Neural crest cell (in vitro differentiated cells): ENCODE measurements at regions not wholly inside any gene's neighbourhood (a gene's known extent, or its start where the extent isn't known, plus 50 kb on each side); places are given as distances from the start of the nearest gene placed in this dataset.
"Not testable (repeated sequence)": the region's sequence is repeated elsewhere in the genome, so short reads cannot be mapped to it uniquely, and the experiment has no call there.

Experiments used
- DNase-seq: peaks from one replicate; pipeline ENCODE4 v3.0.0; 2021; ENCODE audit warnings: low read depth, mixed read lengths, low spot score
- H3K27ac Mint-ChIP-seq: one replicate; pipeline ENCODE4 v1.8.0; 2021; ENCODE audit warnings: mild to moderate bottlenecking, mixed read lengths; ENCODE audit not compliant: unreplicated experiment
- H3K27me3 Mint-ChIP-seq: 2 replicates; pipeline ENCODE4 v1.8.0; 2021; ENCODE audit warnings: low read depth, mild to moderate bottlenecking, mixed read lengths
- H3K36me3 Mint-ChIP-seq: 2 replicates; pipeline ENCODE4 v1.8.0; 2021; ENCODE audit warnings: low read depth, mild to moderate bottlenecking, mixed read lengths
- H3K4me1 Mint-ChIP-seq: 2 replicates; pipeline ENCODE4 v1.8.0; 2021; ENCODE audit warnings: mixed read lengths
- H3K4me3 Mint-ChIP-seq: one replicate; pipeline ENCODE4 v1.8.0; 2021; ENCODE audit warnings: mild to moderate bottlenecking, mixed read lengths
- H3K9me3 Mint-ChIP-seq: 2 replicates; pipeline ENCODE4 v1.8.0; 2021; ENCODE audit warnings: mixed read lengths
- TF ChIP-seq, protein P1 (sequence below): fragments of 200-600 bp; sonication (generic); conservative IDR thresholded peaks from 2 replicates; pipeline ENCODE4 v1.5.0; 2021; ENCODE audit warnings: antibody characterized with exemption, mild to moderate bottlenecking

DNA sequence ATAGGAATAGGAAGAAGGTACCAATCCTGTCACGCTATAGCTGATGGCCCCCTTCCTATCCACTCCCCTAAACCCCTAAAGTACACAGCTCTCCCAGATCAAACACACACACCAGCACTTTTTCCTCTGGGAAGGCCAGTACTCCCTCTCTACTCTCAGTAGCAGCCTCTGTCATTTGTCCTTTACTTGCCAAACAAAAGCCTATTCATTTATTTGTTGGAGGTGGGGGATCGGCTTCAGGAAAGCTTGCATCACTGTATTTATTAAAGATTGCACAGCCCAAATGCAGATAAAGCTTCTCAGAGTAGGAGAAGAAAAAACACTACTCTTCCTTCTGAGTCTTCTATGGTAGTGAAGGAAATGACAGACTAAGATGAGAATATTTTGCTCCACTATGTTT lies 429.7 kb upstream of the RASGRP1 start:
- no peaks in the 10 kb centered on the region for H3K9me3 Mint-ChIP-seq
- no peaks in the 10 kb centered on the region for H3K27me3 Mint-ChIP-seq
- TF ChIP-seq, protein P1, sequence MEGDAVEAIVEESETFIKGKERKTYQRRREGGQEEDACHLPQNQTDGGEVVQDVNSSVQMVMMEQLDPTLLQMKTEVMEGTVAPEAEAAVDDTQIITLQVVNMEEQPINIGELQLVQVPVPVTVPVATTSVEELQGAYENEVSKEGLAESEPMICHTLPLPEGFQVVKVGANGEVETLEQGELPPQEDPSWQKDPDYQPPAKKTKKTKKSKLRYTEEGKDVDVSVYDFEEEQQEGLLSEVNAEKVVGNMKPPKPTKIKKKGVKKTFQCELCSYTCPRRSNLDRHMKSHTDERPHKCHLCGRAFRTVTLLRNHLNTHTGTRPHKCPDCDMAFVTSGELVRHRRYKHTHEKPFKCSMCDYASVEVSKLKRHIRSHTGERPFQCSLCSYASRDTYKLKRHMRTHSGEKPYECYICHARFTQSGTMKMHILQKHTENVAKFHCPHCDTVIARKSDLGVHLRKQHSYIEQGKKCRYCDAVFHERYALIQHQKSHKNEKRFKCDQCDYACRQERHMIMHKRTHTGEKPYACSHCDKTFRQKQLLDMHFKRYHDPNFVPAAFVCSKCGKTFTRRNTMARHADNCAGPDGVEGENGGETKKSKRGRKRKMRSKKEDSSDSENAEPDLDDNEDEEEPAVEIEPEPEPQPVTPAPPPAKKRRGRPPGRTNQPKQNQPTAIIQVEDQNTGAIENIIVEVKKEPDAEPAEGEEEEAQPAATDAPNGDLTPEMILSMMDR, result no peak
- no peak for DNase-seq
- no peaks in the 10 kb centered on the region for H3K36me3 Mint-ChIP-seq
- H3K4me3 Mint-ChIP-seq, result no peak overlapping the region
- H3K27ac Mint-ChIP-seq, result peak overlapping the region; percentile 31
- peaks cover 13% of the 10 kb centered on the region for H3K4me1 Mint-ChIP-seq

DNA sequence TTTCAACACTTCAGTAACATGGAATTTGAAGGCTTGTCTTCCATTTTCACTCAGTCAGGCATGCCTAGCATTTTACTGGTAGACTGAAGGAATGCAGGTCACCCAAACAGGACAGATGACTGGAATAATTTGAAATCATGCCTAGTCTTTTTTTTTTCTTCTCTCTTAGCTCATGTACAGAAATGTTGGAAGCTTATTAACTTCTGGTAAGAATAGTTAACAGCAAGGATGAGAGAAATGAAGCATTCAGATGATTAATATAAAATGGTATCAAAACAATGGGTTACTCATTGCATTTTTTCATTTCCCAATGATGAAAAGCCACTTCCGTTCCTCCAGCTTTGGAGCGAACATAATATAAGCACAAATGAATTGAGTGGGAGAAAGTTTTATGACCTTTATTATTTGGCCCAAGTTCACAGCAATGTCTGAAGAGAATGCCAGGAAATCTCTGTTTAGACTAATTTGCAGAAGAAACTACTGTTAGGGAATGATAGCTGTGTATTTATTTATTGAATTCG lies 431.6 kb upstream of the RASGRP1 start:
- DNase-seq, result no peak
- Mint-ChIP-seq H3K36me3 (no peaks in the 10 kb centered on the region), H3K27me3 (no peaks in the 10 kb centered on the region), H3K4me3 (no peak overlapping the region), H3K27ac (no peak overlapping the region), H3K9me3 (no peaks in the 10 kb centered on the region), H3K4me1 (peaks cover 13% of the 10 kb centered on the region)
- TF ChIP-seq, protein P1, result no peak

DNA sequence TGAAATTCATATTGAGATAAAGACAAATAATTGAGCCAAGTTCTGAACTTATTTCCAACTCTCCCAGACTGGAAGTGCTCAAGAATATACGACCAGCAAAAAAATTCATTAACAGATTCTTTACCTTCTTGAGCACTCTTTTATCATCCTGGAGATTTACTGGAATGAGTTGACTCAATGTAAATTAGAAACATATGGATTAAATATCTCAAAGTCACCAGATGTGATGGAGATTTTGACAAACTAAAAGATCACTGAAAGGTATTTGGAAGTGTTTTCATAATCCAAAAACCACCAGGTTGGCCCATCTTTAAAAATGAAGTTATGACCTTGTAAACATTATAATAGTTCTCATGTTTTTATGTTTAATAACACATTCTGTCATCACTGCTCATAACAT lies 433.2 kb upstream of the RASGRP1 start:
- peaks cover 3% of the 10 kb centered on the region for H3K9me3 Mint-ChIP-seq
- no peaks in the 10 kb centered on the region for H3K36me3 Mint-ChIP-seq
- TF ChIP-seq, protein P1, result no peak
- no peak overlapping the region for H3K27ac Mint-ChIP-seq
- H3K4me1 Mint-ChIP-seq, result peaks cover 13% of the 10 kb centered on the region
- DNase-seq, result no peak
- H3K4me3 Mint-ChIP-seq, result no peak overlapping the region
- no peaks in the 10 kb centered on the region for H3K27me3 Mint-ChIP-seq

DNA sequence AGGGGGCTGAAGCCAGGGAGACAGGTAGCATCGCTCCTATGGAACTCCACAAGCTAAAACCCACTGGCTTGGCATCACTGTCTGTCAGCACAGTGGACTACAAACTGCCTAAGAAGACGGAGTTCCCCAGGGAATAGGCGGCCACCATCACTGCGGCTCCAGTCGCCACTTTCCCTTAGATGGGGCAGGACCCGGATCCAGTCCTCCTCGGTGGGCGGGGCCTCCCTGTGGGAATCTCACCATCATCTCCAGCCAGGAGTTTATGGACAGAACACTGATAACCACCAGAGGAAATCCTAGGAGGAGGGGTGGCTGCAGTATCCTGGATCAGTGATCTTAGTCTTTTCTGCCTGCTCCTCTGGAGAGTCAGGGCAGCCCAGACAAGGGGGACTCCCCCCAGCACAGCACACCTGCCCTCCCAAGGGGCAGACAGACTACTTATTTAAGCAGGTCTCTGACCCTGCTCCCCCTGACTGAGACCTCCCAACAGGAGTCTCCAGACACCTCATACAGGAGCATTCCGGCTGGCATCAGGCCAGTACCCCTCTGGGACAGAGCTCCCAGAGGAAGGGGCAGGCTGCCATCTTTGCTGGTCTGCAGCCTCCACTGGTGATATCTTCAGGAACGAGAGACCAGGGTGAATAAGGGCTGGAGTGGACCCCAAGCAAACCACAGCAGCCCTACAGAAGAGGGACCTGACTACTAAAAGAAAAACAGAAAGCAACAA lies 435.6 kb upstream of the RASGRP1 start:
- H3K4me1 Mint-ChIP-seq, result no peaks in the 10 kb centered on the region
- H3K4me3 Mint-ChIP-seq, result no peak overlapping the region
- no peak for DNase-seq
- H3K27ac Mint-ChIP-seq, result no peak overlapping the region
- TF ChIP-seq, protein P1, result no peak
- no peaks in the 10 kb centered on the region for H3K27me3 Mint-ChIP-seq
- peaks cover 3% of the 10 kb centered on the region for H3K36me3 Mint-ChIP-seq
- H3K9me3 Mint-ChIP-seq, result peaks cover 8% of the 10 kb centered on the region

DNA sequence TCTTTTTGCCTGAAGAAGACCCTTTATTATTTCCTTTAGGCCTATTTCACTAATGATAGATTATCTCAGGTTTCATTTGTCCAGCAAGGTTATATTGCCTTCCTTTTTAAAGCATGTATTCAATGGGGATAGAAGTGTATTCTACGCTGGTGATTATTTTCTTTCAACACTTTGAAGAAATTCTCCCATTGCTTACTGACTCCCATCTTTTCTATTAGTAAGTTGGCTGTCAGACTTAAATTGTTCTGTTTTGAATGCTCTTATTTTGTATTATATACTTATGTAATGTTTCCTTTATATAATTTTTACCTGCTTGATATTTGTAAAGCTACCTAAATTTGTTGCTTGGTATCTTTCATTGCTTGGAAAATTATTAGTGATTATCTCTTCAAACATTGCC lies 445.1 kb upstream of the RASGRP1 start:
- Mint-ChIP-seq H3K4me3 (no peak overlapping the region), H3K27me3 (no peaks in the 10 kb centered on the region), H3K4me1 (no peaks in the 10 kb centered on the region), H3K36me3 (peaks cover 26% of the 10 kb centered on the region), H3K9me3 (peaks cover 25% of the 10 kb centered on the region), H3K27ac (no peak overlapping the region)
- TF ChIP-seq, protein P1, result no peak
- no peak for DNase-seq

DNA sequence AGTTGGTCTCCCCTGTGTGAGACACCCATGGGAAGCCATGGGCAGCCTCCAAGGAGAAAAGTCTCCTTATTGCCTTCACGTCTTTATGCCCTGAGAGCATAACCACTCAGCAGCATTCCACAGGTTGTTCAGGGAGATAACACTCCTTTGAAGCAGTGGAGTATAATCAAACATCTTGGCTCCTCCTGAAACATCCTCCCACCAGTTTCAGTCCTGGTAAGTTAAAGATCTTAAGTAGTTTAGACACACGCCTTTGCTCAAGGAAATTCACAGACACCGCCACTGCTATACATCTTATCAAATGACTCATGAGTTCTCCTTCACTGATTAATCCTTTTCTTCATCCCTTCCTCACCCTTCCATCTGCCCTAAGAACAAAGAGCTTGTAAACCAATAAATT lies 446.5 kb upstream of the RASGRP1 start:
- not testable (repeated sequence) for H3K27ac Mint-ChIP-seq, DNase-seq, H3K4me1 Mint-ChIP-seq, H3K4me3 Mint-ChIP-seq, H3K27me3 Mint-ChIP-seq
- Mint-ChIP-seq H3K36me3 (peaks cover 21% of the 10 kb centered on the region), H3K9me3 (peaks cover 22% of the 10 kb centered on the region)
